ENCODE measurements at regions not wholly inside any gene's neighbourhood (a gene's known extent, or its start where the extent isn't known, plus 50 kb on each side); places are given as distances from the start of the nearest gene placed in this dataset.

GRCh38 chr10:28403090-28403489 lies 100.2 kb upstream of the MPP7 start:
- ChIA-PET POLR2A (no interaction called here), CTCF (interaction anchor here (2.2 kb wide), 1 partner anchor 10 kb away, joined by 16 read pairs; no protein-coding TSS in a partner anchor)
- TF ChIP-seq POLR2A (IDR thresholded peaks at IDR 0.05; ENCODE audit: low read depth, low read length) = no peak
- no peak for TF ChIP-seq CTCF (IDR thresholded peaks at IDR 0.05; ENCODE audit: extremely low read depth in 1 of 2, insufficient read depth in 1 of 2, low read depth in 1 of 2, low read length in 2 of 2)
- TF ChIP-seq EZH2 (IDR thresholded peaks at IDR 0.05; ENCODE audit: borderline replicate concordance, low read depth, low read length, severe bottlenecking) = no peak
- TF ChIP-seq JUN (IDR thresholded peaks at IDR 0.05; ENCODE audit: borderline replicate concordance, insufficient read depth, insufficient read length, low read depth) = no peak
- no peak for TF ChIP-seq MAX (IDR thresholded peaks at IDR 0.05; ENCODE audit: insufficient read depth, insufficient read length)
- no peak for TF ChIP-seq POLR2AphosphoS5 (IDR thresholded peaks at IDR 0.05; ENCODE audit: insufficient read depth, low read depth, low read length)
- TF ChIP-seq FOS (IDR thresholded peaks at IDR 0.05; ENCODE audit: borderline replicate concordance, insufficient read depth, low read length) = no peak
- TF ChIP-seq MYC (IDR thresholded peaks at IDR 0.05; ENCODE audit: low read depth, low read length) = no peak
- no peak for TF ChIP-seq GATA2 (IDR thresholded peaks at IDR 0.05; ENCODE audit: insufficient read depth, insufficient read length, low read depth, low read length)
- dilution Hi-C loops (cut with MboI; ENCODE audit: extremely low pct_ligation_motif_present, low sequenced_read_pairs) = no loop called here
- no peaks in the 10 kb centered on the region for H4K20me1 ChIP-seq (replicated peaks; ENCODE audit: control insufficient read depth, extremely low read depth, insufficient read depth, low read length)
- H3K9ac ChIP-seq (replicated peaks; ENCODE audit: extremely low read depth, insufficient read depth, low read length) = no peak overlapping the region
- no peaks in the 10 kb centered on the region for H3K9me3 ChIP-seq (replicated peaks; ENCODE audit: control insufficient read depth, insufficient read depth, low read length)
- H3K36me3 ChIP-seq (ENCODE audit: control insufficient read depth in 2 of 2, extremely low read depth in 1 of 2, insufficient read depth in 2 of 2, low read length in 2 of 2) = no peaks in the 10 kb centered on the region
- no peak overlapping the region for H3K4me2 ChIP-seq (ENCODE audit: insufficient read depth, low read length)
- intact Hi-C loops (cut with micrococcal nuclease) = no loop called here
- H3K27me3 ChIP-seq (ENCODE audit: control insufficient read depth in 2 of 2, insufficient read depth in 2 of 2, low read length in 2 of 2) = no peaks in the 10 kb centered on the region
- H3K79me2 ChIP-seq (ENCODE audit: control insufficient read depth, insufficient read depth, low read length) = no peaks in the 10 kb centered on the region
- H3K4me1 ChIP-seq (ENCODE audit: control insufficient read depth, extremely low read depth, insufficient read depth, low read length) = no peaks in the 10 kb centered on the region
- no peak overlapping the region for H3K27ac ChIP-seq (ENCODE audit: insufficient read depth, low read depth, low read length)
- DNase-seq (ENCODE audit: low read depth, low spot score) (no peak), FAIRE-seq (no peak)
- no peaks in the 10 kb centered on the region for H3K9me1 ChIP-seq (replicated peaks; ENCODE audit: control insufficient read depth, extremely low read depth, insufficient read depth, low read length)
- H2AFZ ChIP-seq (ENCODE audit: low read depth, low read length) = no peak overlapping the region
- no peak overlapping the region for H3K4me3 ChIP-seq (replicated peaks in 1 of 3; ENCODE audit: insufficient read depth in 1 of 3, low read depth in 1 of 3, low read length in 3 of 3)
- BruUV-seq (replicated peaks) = no TSS peak
